Activated naive CD4-positive, alpha-beta T cell treated with anti-CD3 and anti-CD28 coated beads for 36 hours (primary cell): ENCODE measurements at regions not wholly inside any gene's neighbourhood (a gene's known extent, or its start where the extent isn't known, plus 50 kb on each side); places are given as distances from the start of the nearest gene placed in this dataset.
"Not testable (repeated sequence)": the region's sequence is repeated elsewhere in the genome, so short reads cannot be mapped to it uniquely, and the experiment has no call there.

Experiments
- CTCF ChIA-PET: fragments of 350-600 bp; sonication (Branson Sonifier 250); formaldehyde crosslinking; loops from one replicate; lab custom pipeline; 2021; ENCODE audit warnings: antibody characterized with exemption; lab: Charles Lee
- DNase-seq: peaks from one replicate; pipeline ENCODE4 v3.0.0-alpha.2; 2020
- H3K27ac Mint-ChIP-seq: one replicate; pipeline ENCODE4 v1.8.0; 2021; ENCODE audit warnings: mild to moderate bottlenecking, mixed read lengths
- H3K27me3 Mint-ChIP-seq: one replicate; pipeline ENCODE4 v1.8.0; 2021; ENCODE audit warnings: low read depth, mixed read lengths
- H3K36me3 Mint-ChIP-seq: one replicate; pipeline ENCODE4 v1.8.0; 2021; ENCODE audit warnings: low read depth, mixed read lengths
- H3K4me1 Mint-ChIP-seq: one replicate; pipeline ENCODE4 v1.8.0; 2021; ENCODE audit warnings: low read depth, mixed read lengths
- H3K4me3 Mint-ChIP-seq: one replicate; pipeline ENCODE4 v1.8.0; 2021; ENCODE audit warnings: mild to moderate bottlenecking, moderate library complexity, mixed read lengths
- H3K9me3 Mint-ChIP-seq: one replicate; pipeline ENCODE4 v1.8.0; 2021; ENCODE audit warnings: mixed read lengths
- intact Hi-C: fragments of 100-400 bp; cut with micrococcal nuclease; formaldehyde crosslinking; loops from one replicate; pipeline ENCODE4 v1.15.1; 2023

- CTCF ChIA-PET = no interaction called here
- DNase-seq = no peak
- Mint-ChIP-seq H3K27ac (no peak overlapping the region), H3K4me3 (no peak overlapping the region), H3K36me3 (no peaks in the 10 kb centered on the region), H3K27me3 (no peaks in the 10 kb centered on the region), H3K9me3 (no peaks in the 10 kb centered on the region), H3K4me1 (no peaks in the 10 kb centered on the region)
- intact Hi-C loops = no loop called here
Observed at GRCh38 chr13:61358599-61358998, 57.0 kb downstream of the PCDH20 start.

GRCh38 chr13:61350341-61350740, 65.3 kb downstream of the PCDH20 start:
- no peak for DNase-seq
- intact Hi-C loops = no loop called here
- CTCF ChIA-PET = no interaction called here
- Mint-ChIP-seq H3K4me3 (no peak overlapping the region), H3K27ac (no peak overlapping the region), H3K27me3 (no peaks in the 10 kb centered on the region), H3K9me3 (peaks cover 2% of the 10 kb centered on the region), H3K4me1 (no peaks in the 10 kb centered on the region), H3K36me3 (no peaks in the 10 kb centered on the region)

- CTCF ChIA-PET = no interaction called here
- Mint-ChIP-seq H3K4me3 (no peak overlapping the region), H3K27ac (no peak overlapping the region), H3K36me3 (no peaks in the 10 kb centered on the region), H3K27me3 (no peaks in the 10 kb centered on the region), H3K9me3 (no peaks in the 10 kb centered on the region), H3K4me1 (no peaks in the 10 kb centered on the region)
- DNase-seq = no peak
- intact Hi-C loops = no loop called here
Observed at GRCh38 chr13:61339054-61339621, 76.5 kb downstream of the PCDH20 start.

GRCh38 chr13:61316647-61317046, 99.0 kb downstream of the PCDH20 start:
- CTCF ChIA-PET = no interaction called here
- H3K9me3 Mint-ChIP-seq = peaks cover 6% of the 10 kb centered on the region
- no peaks in the 10 kb centered on the region for H3K4me1 Mint-ChIP-seq
- no peaks in the 10 kb centered on the region for H3K27me3 Mint-ChIP-seq
- no peak for DNase-seq
- H3K27ac Mint-ChIP-seq = no peak overlapping the region
- no peaks in the 10 kb centered on the region for H3K36me3 Mint-ChIP-seq
- intact Hi-C loops = no loop called here
- no peak overlapping the region for H3K4me3 Mint-ChIP-seq

- Mint-ChIP-seq H3K9me3 (no peaks in the 10 kb centered on the region), H3K4me1 (no peaks in the 10 kb centered on the region), H3K36me3 (no peaks in the 10 kb centered on the region), H3K27me3 (no peaks in the 10 kb centered on the region), H3K4me3 (no peak overlapping the region), H3K27ac (no peak overlapping the region)
- intact Hi-C loops = no loop called here
- DNase-seq = no peak
- CTCF ChIA-PET = no interaction called here
Observed at GRCh38 chr13:61294467-61295191, 121.0 kb downstream of the PCDH20 start.

- Mint-ChIP-seq H3K9me3 (no peaks in the 10 kb centered on the region), H3K27me3 (no peaks in the 10 kb centered on the region)
- DNase-seq = no peak
Observed at GRCh38 chr13:61286148-61286745, 129.4 kb downstream of the PCDH20 start.

GRCh38 chr13:61277586-61278276, 137.9 kb downstream of the PCDH20 start:
- Mint-ChIP-seq H3K9me3 (peaks cover 5% of the 10 kb centered on the region), H3K36me3 (no peaks in the 10 kb centered on the region), H3K27me3 (no peaks in the 10 kb centered on the region), H3K4me3 (no peak overlapping the region), H3K4me1 (no peaks in the 10 kb centered on the region), H3K27ac (no peak overlapping the region)
- DNase-seq = no peak
- CTCF ChIA-PET = no interaction called here
- intact Hi-C loops = no loop called here

More at GRCh38 chr13:61286148-61286745, 129.4 kb downstream of the PCDH20 start:
- Mint-ChIP-seq H3K36me3 (no peaks in the 10 kb centered on the region), H3K4me1 (no peaks in the 10 kb centered on the region), H3K4me3 (no peak overlapping the region), H3K27ac (no peak overlapping the region)
- CTCF ChIA-PET = no interaction called here
- intact Hi-C loops = no loop called here

- no peak overlapping the region for H3K4me3 Mint-ChIP-seq
Observed at GRCh38 chr13:61277088-61277487, 138.6 kb downstream of the PCDH20 start.

GRCh38 chr13:61276401-61276800, 139.2 kb downstream of the PCDH20 start:
- intact Hi-C loops = no loop called here
- CTCF ChIA-PET = no interaction called here
- no peak overlapping the region for H3K27ac Mint-ChIP-seq

More at GRCh38 chr13:61277088-61277487, 138.6 kb downstream of the PCDH20 start:
- intact Hi-C loops = no loop called here
- Mint-ChIP-seq H3K27me3 (no peaks in the 10 kb centered on the region), H3K36me3 (no peaks in the 10 kb centered on the region), H3K4me1 (no peaks in the 10 kb centered on the region), H3K9me3 (peaks cover 9% of the 10 kb centered on the region), H3K27ac (no peak overlapping the region)
- DNase-seq = no peak
- CTCF ChIA-PET = no interaction called here

GRCh38 chr13:61275736-61276135, 139.9 kb downstream of the PCDH20 start:
- H3K4me1 Mint-ChIP-seq = no peaks in the 10 kb centered on the region
- no peaks in the 10 kb centered on the region for H3K36me3 Mint-ChIP-seq
- DNase-seq = no peak
- H3K27ac Mint-ChIP-seq = no peak overlapping the region
- H3K9me3 Mint-ChIP-seq = peaks cover 13% of the 10 kb centered on the region
- CTCF ChIA-PET = no interaction called here
- intact Hi-C loops = no loop called here
- H3K4me3 Mint-ChIP-seq = no peak overlapping the region
- no peaks in the 10 kb centered on the region for H3K27me3 Mint-ChIP-seq

More at GRCh38 chr13:61276401-61276800, 139.2 kb downstream of the PCDH20 start:
- Mint-ChIP-seq H3K27me3 (no peaks in the 10 kb centered on the region), H3K36me3 (no peaks in the 10 kb centered on the region), H3K4me1 (no peaks in the 10 kb centered on the region), H3K4me3 (no peak overlapping the region), H3K9me3 (peaks cover 11% of the 10 kb centered on the region)
- no peak for DNase-seq

GRCh38 chr13:61275251-61275650, 140.4 kb downstream of the PCDH20 start:
- DNase-seq = no peak
- H3K9me3 Mint-ChIP-seq = peaks cover 14% of the 10 kb centered on the region
- H3K27me3 Mint-ChIP-seq = no peaks in the 10 kb centered on the region
- CTCF ChIA-PET = no interaction called here
- no peak overlapping the region for H3K27ac Mint-ChIP-seq
- H3K36me3 Mint-ChIP-seq = no peaks in the 10 kb centered on the region
- no peak overlapping the region for H3K4me3 Mint-ChIP-seq
- intact Hi-C loops = no loop called here
- H3K4me1 Mint-ChIP-seq = no peaks in the 10 kb centered on the region

GRCh38 chr13:61266896-61267295, 148.8 kb downstream of the PCDH20 start:
- DNase-seq, H3K27ac Mint-ChIP-seq, H3K36me3 Mint-ChIP-seq, H3K4me3 Mint-ChIP-seq, H3K4me1 Mint-ChIP-seq, H3K27me3 Mint-ChIP-seq, intact Hi-C loops, CTCF ChIA-PET: not testable (repeated sequence)
- H3K9me3 Mint-ChIP-seq = peaks cover 21% of the 10 kb centered on the region
